HG02885 (cell line): ENCODE measurements at regions not wholly inside any gene's neighbourhood (a gene's known extent, or its start where the extent isn't known, plus 50 kb on each side); places are given as distances from the start of the nearest gene placed in this dataset.

Experiments used
- ATAC-seq: cut with Tn5 transposase; IDR thresholded peaks from one replicate; pipeline ENCODE4 v1.9.1; 2021; ENCODE audit warnings: mild to moderate bottlenecking; ENCODE audit not compliant: unreplicated experiment, poor library complexity

- ATAC-seq: no peak
Measured at GRCh38 chr16:64829678-64830077, 292.2 kb downstream of the CDH11 start.

GRCh38 chr16:64826374-64826773 is 295.5 kb downstream of the CDH11 start:
- ATAC-seq: no peak

GRCh38 chr16:64823481-64824075 is 298.3 kb downstream of the CDH11 start:
- ATAC-seq: no peak

GRCh38 chr16:64809876-64810629 is 311.8 kb downstream of the CDH11 start:
- ATAC-seq: no peak

GRCh38 chr16:64808474-64808873 is 313.4 kb downstream of the CDH11 start:
- ATAC-seq: no peak

- no peak for ATAC-seq
Measured at GRCh38 chr16:64791756-64792155, 330.1 kb downstream of the CDH11 start.

GRCh38 chr16:64784635-64785034 is 337.2 kb downstream of the CDH11 start:
- ATAC-seq: no peak

- ATAC-seq: no peak
Measured at GRCh38 chr16:64782484-64782883, 339.4 kb downstream of the CDH11 start.

- ATAC-seq: no peak
Measured at GRCh38 chr16:64780445-64780844, 341.4 kb downstream of the CDH11 start.

GRCh38 chr16:64778777-64779176 is 343.1 kb downstream of the CDH11 start:
- ATAC-seq: no peak

GRCh38 chr16:64773638-64774037 is 348.2 kb downstream of the CDH11 start:
- no peak for ATAC-seq

- no peak for ATAC-seq
Measured at GRCh38 chr16:64773184-64773583, 348.7 kb downstream of the CDH11 start.

GRCh38 chr16:64771273-64771672 is 350.6 kb downstream of the CDH11 start:
- ATAC-seq: no peak

GRCh38 chr16:64762211-64762610 is 359.7 kb downstream of the CDH11 start:
- ATAC-seq: no peak

GRCh38 chr16:64754279-64754678 is 367.6 kb downstream of the CDH11 start:
- no peak for ATAC-seq

GRCh38 chr16:64751906-64752305 is 370.0 kb downstream of the CDH11 start:
- ATAC-seq: no peak

GRCh38 chr16:64749346-64749745 is 372.5 kb downstream of the CDH11 start:
- ATAC-seq: no peak

- no peak for ATAC-seq
Measured at GRCh38 chr16:64745258-64745930, 376.5 kb downstream of the CDH11 start.

GRCh38 chr16:64742455-64743223 is 379.2 kb downstream of the CDH11 start:
- ATAC-seq: no peak

GRCh38 chr16:64740261-64740660 is 381.6 kb downstream of the CDH11 start:
- ATAC-seq: no peak
